Osteoblast (primary cell): ENCODE measurements at regions not wholly inside any gene's neighbourhood (a gene's known extent, or its start where the extent isn't known, plus 50 kb on each side); places are given as distances from the start of the nearest gene placed in this dataset.

Experiments
- DNase-seq: peaks from one replicate; pipeline ENCODE4 v3.0.0; 2011; ENCODE audit warnings: low spot score, mixed read lengths; ENCODE audit not compliant: insufficient read length; ENCODE audit errors: missing footprints
- H2AFZ ChIP-seq: 2 replicates; pipeline ENCODE4 v1.6.0; 2011; ENCODE audit warnings: mild to moderate bottlenecking, low read length
- H3K27ac ChIP-seq: 2 replicates; pipeline ENCODE4 v1.5.1; 2011; ENCODE audit warnings: mild to moderate bottlenecking, low read depth, low read length, moderate library complexity
- H3K27me3 ChIP-seq: 2 replicates; pipeline ENCODE4 v1.6.0; 2012; ENCODE audit warnings: mild to moderate bottlenecking, control low read depth, inconsistent platforms, low read length, moderate library complexity; ENCODE audit not compliant: insufficient read depth
- H3K36me3 ChIP-seq: 2 replicates; pipeline ENCODE4 v1.5.1; 2011; ENCODE audit warnings: mild to moderate bottlenecking, low read length, control low read depth, moderate library complexity; ENCODE audit not compliant: insufficient read depth
- H3K4me1 ChIP-seq: 2 replicates; pipeline ENCODE4 v1.5.1; 2011; ENCODE audit warnings: mild to moderate bottlenecking, low read length, control low read depth, moderate library complexity; ENCODE audit not compliant: insufficient read depth
- H3K4me2 ChIP-seq: 2 replicates; pipeline ENCODE4 v1.6.0; 2011; ENCODE audit warnings: mild to moderate bottlenecking, low read length; ENCODE audit not compliant: insufficient read depth
- H3K4me3 ChIP-seq: fragments of 200-600 bp; sonication (generic); 3 replicates; pipeline ENCODE4 v1.5.1; 2012; ENCODE audit warnings: mild to moderate bottlenecking, low read length, inconsistent platforms; ENCODE audit not compliant: insufficient read depth
- H3K79me2 ChIP-seq: 2 replicates; pipeline ENCODE4 v1.6.0; 2012; ENCODE audit warnings: mild to moderate bottlenecking, low read length, control low read depth, inconsistent platforms; ENCODE audit not compliant: insufficient read depth
- H3K9me3 ChIP-seq: 2 replicates; pipeline ENCODE4 v1.5.1; 2011; ENCODE audit warnings: low read depth, low read length, control low read depth
- H4K20me1 ChIP-seq: 2 replicates; pipeline ENCODE4 v1.6.0; 2012; ENCODE audit warnings: mild to moderate bottlenecking, low read length, control low read depth; ENCODE audit not compliant: insufficient read depth
- TF ChIP-seq, protein P1 (sequence below): IDR thresholded peaks from 2 replicates; pipeline ENCODE4 v1.5.1; 2011; ENCODE audit warnings: mild to moderate bottlenecking, low read depth, low read length, moderate library complexity; ENCODE audit errors: extremely low read depth

- Histone ChIP-seq H3K27ac (no peak overlapping the region), H3K27me3 (no peaks in the 10 kb centered on the region), H3K4me2 (no peak overlapping the region), H3K36me3 (no peaks in the 10 kb centered on the region), H2AFZ (no peak overlapping the region), H4K20me1 (no peaks in the 10 kb centered on the region), H3K4me1 (no peaks in the 10 kb centered on the region), H3K9me3 (no peaks in the 10 kb centered on the region), H3K4me3 (no peak overlapping the region), H3K79me2 (no peaks in the 10 kb centered on the region)
- TF ChIP-seq, protein P1, sequence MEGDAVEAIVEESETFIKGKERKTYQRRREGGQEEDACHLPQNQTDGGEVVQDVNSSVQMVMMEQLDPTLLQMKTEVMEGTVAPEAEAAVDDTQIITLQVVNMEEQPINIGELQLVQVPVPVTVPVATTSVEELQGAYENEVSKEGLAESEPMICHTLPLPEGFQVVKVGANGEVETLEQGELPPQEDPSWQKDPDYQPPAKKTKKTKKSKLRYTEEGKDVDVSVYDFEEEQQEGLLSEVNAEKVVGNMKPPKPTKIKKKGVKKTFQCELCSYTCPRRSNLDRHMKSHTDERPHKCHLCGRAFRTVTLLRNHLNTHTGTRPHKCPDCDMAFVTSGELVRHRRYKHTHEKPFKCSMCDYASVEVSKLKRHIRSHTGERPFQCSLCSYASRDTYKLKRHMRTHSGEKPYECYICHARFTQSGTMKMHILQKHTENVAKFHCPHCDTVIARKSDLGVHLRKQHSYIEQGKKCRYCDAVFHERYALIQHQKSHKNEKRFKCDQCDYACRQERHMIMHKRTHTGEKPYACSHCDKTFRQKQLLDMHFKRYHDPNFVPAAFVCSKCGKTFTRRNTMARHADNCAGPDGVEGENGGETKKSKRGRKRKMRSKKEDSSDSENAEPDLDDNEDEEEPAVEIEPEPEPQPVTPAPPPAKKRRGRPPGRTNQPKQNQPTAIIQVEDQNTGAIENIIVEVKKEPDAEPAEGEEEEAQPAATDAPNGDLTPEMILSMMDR, result no peak
- no peak for DNase-seq
Measured at GRCh38 chr20:50363027-50363426, 147.2 kb upstream of the PTPN1 start.

- H4K20me1 ChIP-seq, result no peaks in the 10 kb centered on the region
- H3K4me3 ChIP-seq, result no peak overlapping the region
- no peaks in the 10 kb centered on the region for H3K4me1 ChIP-seq
- no peaks in the 10 kb centered on the region for H3K36me3 ChIP-seq
- no peaks in the 10 kb centered on the region for H3K27me3 ChIP-seq
- H3K79me2 ChIP-seq, result no peaks in the 10 kb centered on the region
- no peak overlapping the region for H3K4me2 ChIP-seq
- TF ChIP-seq, protein P1, result no peak
- no peak overlapping the region for H3K27ac ChIP-seq
- no peak for DNase-seq
- H3K9me3 ChIP-seq, result no peaks in the 10 kb centered on the region
- no peak overlapping the region for H2AFZ ChIP-seq
Measured at GRCh38 chr20:50363479-50363878, 146.7 kb upstream of the PTPN1 start.

DNA sequence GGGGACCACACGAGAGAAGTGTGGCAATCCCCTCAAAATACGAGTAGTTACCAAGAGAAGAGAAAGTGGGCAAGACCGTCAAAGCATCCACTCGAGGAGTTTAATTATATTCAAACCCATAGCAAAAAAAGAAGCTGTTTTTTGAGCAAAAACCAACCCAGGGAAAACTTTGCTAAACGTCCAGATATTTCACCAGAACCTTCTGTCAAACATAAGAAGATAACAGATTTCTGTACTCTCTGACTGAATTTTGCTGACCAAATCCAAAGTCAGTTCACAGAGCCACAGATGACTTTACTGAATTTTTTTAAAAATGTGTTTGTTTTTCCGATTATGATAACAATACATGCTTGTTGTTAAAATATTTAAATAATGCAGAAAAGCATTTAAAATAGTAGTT, 145.6 kb upstream of the PTPN1 start:
- Histone ChIP-seq H3K36me3 (no peaks in the 10 kb centered on the region), H3K27me3 (no peaks in the 10 kb centered on the region), H2AFZ (no peak overlapping the region), H3K4me2 (no peak overlapping the region), H3K4me3 (no peak overlapping the region), H4K20me1 (no peaks in the 10 kb centered on the region), H3K79me2 (no peaks in the 10 kb centered on the region), H3K27ac (no peak overlapping the region), H3K9me3 (no peaks in the 10 kb centered on the region), H3K4me1 (no peaks in the 10 kb centered on the region)
- TF ChIP-seq, protein P1, result no peak
- no peak for DNase-seq

DNA sequence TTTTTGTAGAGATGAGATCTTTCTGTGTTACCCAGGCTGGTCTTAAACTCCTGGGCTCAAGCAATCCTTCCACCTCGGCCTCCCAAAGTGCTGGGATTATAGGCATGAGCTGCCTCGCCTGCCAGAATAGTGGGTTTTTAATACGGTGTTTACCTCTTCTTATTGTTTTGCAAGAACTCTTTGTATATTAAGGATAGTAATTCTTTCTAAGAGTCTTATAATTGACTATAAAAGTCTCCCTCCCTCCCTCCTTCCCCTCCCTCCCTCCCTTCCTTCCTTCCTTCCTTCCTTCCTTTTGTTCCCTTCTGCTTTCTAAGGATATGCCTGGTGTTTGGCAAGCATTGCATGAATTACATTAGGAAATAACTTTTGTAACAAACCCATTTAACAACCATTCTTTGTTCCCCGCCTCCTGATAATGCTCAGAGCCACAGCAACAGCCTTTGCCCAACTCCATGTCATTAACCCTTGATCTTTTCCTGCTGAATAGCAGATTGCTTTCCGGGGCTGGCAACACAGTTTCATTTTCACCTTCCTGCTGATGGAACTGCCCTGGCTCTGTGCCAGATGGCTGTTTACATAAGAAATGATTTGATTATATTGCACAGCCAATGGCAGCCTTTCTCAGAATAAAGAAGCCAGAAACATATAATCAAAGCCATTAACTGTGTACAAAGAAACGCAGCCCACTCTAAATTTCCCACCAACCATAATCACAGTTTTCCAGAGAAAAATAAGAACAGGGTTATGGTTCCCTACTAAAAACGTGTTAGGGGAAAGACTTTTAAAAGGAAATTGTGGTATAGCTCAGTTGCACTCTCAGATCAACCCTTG, 143.7 kb upstream of the PTPN1 start:
- Histone ChIP-seq H3K36me3 (no peaks in the 10 kb centered on the region), H3K27me3 (no peaks in the 10 kb centered on the region), H3K79me2 (no peaks in the 10 kb centered on the region), H2AFZ (no peak overlapping the region), H3K4me2 (peak overlapping the region; percentile 44), H4K20me1 (no peaks in the 10 kb centered on the region), H3K4me3 (no peak overlapping the region), H3K9me3 (no peaks in the 10 kb centered on the region), H3K27ac (no peak overlapping the region), H3K4me1 (no peaks in the 10 kb centered on the region)
- DNase-seq, result no peak
- TF ChIP-seq, protein P1, result no peak
